HG02642 (cell line): ENCODE measurements at regions not wholly inside any gene's neighbourhood (a gene's known extent, or its start where the extent isn't known, plus 50 kb on each side); places are given as distances from the start of the nearest gene placed in this dataset.

Source experiments
- ATAC-seq: cut with Tn5 transposase; IDR thresholded peaks from one replicate; pipeline ENCODE4 v1.9.1; 2021; ENCODE audit warnings: mild to moderate bottlenecking; ENCODE audit not compliant: unreplicated experiment, poor library complexity

GRCh38 chr1:177593105-177593504 lies 376.8 kb downstream of the SEC16B start:
- ATAC-seq = no peak

- ATAC-seq = no peak
These were observed 377.2 kb downstream of the SEC16B start for GRCh38 chr1:177592624-177593023.

DNA sequence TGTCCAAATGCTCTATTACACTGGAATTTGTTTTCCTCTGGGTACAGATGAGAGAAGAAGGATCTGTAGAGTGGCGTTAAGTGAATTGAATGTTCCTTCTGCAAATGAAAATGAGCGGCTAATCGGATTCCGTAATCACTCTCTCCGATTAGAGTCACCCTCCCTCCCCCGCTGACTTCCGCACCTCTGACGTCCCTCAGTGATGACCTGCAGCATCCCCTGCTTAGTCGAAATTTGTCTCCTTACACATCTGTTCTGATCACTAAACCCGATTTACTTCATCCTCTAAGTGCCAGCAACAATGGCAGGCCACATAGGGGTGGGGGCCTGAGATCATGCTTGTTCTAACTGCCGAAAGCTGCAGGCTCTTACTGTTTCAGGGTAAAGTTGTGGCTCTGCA lies 378.7 kb downstream of the SEC16B start:
- ATAC-seq = no peak

DNA sequence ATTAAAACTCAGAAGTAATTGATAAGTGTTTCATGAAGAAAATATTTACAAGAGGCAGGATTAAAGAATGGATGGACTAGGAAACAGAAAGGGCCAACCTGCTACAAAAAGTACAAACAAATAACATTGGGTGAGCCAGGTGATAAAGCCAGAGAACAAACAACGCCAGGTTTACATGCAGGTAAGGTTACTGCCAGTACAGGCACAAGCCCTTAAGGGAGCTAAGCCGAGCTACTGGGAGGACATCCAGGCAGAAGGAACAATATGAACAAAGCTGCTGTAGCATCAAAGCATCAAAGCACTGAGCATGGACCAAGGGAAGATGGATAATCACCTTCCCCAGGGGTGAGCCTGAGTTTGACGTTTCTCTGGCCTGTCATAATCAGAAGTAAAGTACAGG lies 380.7 kb downstream of the SEC16B start:
- no peak for ATAC-seq

DNA sequence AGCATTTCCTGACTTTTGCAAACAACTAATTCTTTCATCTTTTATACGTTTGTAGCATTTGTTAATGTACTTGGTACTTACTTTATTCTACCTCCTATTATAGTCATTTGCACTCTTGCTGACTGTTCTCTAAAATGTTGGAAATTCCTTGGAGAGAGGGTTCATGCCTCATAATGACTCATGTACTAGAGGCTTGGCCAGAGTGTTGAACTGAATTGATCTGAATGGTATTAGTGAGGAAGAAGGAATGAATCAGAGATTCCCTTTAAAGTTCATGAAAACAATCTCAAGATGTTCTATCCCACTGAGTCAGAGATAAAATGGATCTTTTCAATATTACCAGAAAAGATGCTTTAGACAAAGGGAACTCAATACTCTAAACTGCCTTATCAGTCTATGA lies 383.4 kb downstream of the SEC16B start:
- ATAC-seq = no peak

DNA sequence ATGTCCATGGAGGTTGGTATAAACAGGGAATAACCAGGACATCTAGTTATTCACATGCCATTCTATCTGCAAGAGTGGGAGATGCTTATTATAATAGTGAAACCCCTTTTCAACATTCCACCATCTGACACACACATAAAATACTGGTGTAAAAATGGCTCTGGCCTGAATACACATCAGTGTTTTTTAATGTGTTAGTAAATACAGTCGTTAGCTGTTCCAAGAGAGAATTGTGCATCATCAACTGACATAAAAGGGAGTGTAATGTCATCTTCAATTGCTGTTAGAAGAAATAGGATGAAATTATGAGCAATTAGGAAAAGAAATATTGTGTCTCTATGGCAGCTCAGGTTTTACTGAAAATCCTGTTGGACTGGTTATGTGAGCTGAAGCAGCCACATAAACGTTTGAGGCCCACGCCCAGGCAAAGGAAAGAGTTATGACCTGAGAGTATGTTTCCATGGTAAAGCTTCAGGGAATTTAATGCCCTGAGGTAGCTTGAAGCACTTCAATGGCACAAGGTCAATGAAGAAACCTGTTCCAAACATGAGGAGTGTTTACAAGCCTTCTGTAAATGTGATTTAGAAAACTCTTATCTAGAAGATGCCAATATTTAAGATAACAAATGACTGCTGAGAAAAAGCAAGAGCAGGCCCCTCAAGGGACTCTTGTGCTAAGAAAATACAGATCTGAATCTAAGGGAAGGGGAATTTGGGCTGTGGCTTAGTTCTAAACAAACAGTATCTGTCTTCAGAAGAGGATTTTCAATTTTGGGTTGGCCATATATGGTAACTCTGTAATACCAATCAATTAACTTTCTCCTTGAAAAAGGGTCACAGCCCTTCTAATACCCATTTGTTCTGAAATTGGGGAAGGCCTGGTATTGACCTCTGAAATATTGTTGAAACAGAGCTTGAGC lies 384.3 kb downstream of the SEC16B start:
- ATAC-seq = no peak

- ATAC-seq = no peak
These were observed 396.0 kb downstream of the SEC16B start for GRCh38 chr1:177573901-177574300.

- ATAC-seq = no peak
These were observed 398.3 kb downstream of the SEC16B start for GRCh38 chr1:177571485-177572076.

DNA sequence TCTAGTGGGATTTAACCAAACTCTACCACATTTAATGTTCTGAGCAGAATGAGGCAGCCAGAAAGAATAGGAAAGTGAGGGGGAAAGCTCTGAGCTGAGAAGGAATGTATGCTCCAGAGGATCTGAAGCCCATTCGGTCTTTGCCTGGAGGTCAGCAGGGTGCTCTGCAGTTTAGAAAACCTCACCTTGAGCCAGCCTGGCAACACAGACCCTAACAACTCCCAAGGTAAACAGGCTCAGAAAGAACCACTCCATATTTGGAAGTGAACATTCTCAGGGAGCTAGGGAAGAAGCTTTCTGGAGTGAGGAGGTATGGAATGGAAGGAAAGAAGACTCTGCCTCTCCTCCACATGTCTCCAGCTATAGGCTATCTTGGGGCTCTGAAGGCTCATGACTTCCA lies 398.8 kb downstream of the SEC16B start:
- ATAC-seq = no peak

- ATAC-seq = no peak
These were observed 398.7 kb downstream of the BRINP2 start for GRCh38 chr1:177569476-177569875.

DNA sequence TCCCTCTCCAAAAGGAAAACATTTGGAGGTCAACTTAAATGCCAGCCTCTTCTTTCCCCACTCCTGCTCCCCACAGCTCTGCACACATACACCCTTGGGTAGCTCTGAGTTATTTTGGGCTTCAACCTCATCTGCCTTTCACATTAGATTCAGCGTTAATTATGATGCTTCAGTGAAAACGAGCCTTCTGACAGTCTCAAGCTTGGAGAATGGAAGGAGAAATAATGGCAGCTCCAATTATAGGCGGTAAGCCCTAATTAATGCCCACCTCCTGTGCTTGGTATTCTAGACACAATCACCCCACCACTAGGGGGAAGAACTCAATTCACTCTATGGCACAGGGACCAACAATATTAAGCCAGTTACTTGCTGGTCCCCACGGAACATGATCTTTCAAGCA lies 397.9 kb downstream of the BRINP2 start:
- ATAC-seq = no peak

DNA sequence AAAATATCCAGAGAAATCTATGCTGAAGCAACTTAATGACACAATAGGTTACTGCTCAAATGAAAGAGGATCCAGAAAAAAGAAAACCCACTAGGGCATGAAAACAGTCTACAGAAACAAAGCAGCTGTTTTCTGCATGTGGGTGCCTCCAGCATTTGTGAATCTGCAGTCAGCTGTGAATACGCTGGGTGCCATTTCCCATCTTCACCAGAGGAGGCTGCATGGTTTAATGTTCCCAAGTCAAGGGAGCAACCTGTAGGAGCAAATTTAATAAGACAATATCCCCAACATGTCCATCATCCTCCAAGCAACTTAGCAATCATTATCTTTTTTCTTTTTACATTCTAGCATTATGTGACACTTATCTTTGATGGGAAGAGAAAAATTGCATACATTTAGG lies 396.6 kb downstream of the BRINP2 start:
- no peak for ATAC-seq

DNA sequence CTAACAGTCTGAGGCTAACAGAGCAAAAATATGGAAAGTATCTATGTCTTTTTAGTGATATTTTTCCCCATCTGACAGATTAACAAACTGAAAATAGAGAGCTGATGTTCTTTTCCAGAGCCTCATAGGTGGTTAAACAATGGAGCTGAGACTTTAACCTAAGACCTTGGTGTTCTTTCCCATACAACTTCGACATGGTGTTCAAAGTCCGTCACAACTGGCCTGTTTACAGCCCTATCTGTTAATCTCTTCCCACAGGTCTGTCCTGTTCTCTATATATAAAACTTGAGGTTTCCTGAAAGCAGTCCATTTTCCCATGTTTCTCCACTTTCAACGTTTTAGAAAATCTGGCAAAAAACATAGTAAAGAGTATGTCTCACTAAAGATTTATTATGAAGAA lies 395.7 kb downstream of the BRINP2 start:
- ATAC-seq = no peak

GRCh38 chr1:177561436-177561835 lies 390.7 kb downstream of the BRINP2 start:
- ATAC-seq = no peak

- no peak for ATAC-seq
These were observed 387.6 kb downstream of the BRINP2 start for GRCh38 chr1:177558372-177558771.

DNA sequence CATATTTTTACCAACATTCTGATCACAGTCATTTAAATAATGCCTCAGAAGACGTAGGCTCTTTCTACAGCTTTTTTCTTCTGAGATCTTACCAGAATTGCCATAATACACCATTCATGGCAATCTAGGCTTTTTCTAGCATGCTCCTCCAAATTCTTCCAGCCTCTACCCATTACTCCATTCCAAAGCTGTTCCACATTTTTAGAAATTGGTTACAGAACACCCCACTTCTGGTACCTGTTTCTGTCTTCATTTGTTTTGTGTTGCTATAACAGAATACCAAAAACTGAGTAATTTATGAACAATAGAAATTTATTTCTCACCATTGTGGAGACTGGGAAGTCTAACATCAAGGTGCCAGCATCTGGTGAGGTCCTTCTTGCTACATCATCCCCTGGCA lies 385.4 kb downstream of the BRINP2 start:
- no peak for ATAC-seq

- ATAC-seq = no peak
These were observed 376.4 kb downstream of the BRINP2 start for GRCh38 chr1:177547200-177547599.

- no peak for ATAC-seq
These were observed 375.6 kb downstream of the BRINP2 start for GRCh38 chr1:177546346-177546745.

- no peak for ATAC-seq
These were observed 355.4 kb downstream of the BRINP2 start for GRCh38 chr1:177526201-177526600.

- ATAC-seq = no peak
These were observed 354.4 kb downstream of the BRINP2 start for GRCh38 chr1:177525176-177525575.

DNA sequence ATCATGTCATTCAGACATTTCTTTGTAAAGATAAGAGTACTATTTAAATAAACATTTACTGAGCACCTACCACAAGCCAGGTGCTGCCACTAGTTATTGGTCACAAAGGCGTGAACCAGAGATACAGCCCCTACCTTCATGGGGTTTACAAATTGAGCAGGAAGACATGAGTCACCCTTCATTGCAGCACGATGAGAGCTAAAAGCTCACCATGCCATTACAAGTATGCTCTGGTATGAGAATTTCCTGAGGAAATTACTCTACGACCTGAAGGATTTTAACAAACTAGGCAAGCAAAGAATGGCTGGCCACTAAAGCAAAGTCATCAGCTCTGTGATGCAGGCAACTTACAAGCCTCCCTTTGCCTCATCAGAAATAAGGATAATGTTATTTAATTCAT lies 346.8 kb downstream of the BRINP2 start:
- no peak for ATAC-seq

- no peak for ATAC-seq
These were observed 343.4 kb downstream of the BRINP2 start for GRCh38 chr1:177514207-177514606.
